Loucy (cell line): ENCODE measurements at regions not wholly inside any gene's neighbourhood (a gene's known extent, or its start where the extent isn't known, plus 50 kb on each side); places are given as distances from the start of the nearest gene placed in this dataset.
"Not testable (repeated sequence)": the region's sequence is repeated elsewhere in the genome, so short reads cannot be mapped to it uniquely, and the experiment has no call there.

ENCODE experiments used
- H2AFZ ChIP-seq: fragments of 200-600 bp; sonication (generic); 2 replicates; pipeline ENCODE4 v1.6.0; 2016; ENCODE audit warnings: antibody characterized with exemption, mild to moderate bottlenecking, low read length, moderate library complexity
- H3F3A ChIP-seq: fragments of 200-600 bp; 2 replicates; pipeline ENCODE4 v1.6.0; 2016; ENCODE audit warnings: antibody characterized with exemption, low read depth, mild to moderate bottlenecking
- H3K27me3 ChIP-seq: fragments of 200-600 bp; sonication (generic); 2 replicates; pipeline ENCODE4 v1.6.1; 2014; ENCODE audit warnings: low read length, mild to moderate bottlenecking; ENCODE audit not compliant: insufficient read depth, poor library complexity, severe bottlenecking
- H3K36me3 ChIP-seq: fragments of 200-600 bp; sonication (generic); 2 replicates; pipeline ENCODE4 v1.6.1; 2016; ENCODE audit warnings: low read length; ENCODE audit not compliant: insufficient read depth
- H3K4me1 ChIP-seq: fragments of 200-600 bp; sonication (generic); 2 replicates; pipeline ENCODE4 v1.5.1; 2014; ENCODE audit warnings: low read length, mild to moderate bottlenecking; ENCODE audit not compliant: insufficient read depth, poor library complexity, severe bottlenecking
- H3K4me2 ChIP-seq: fragments of 200-600 bp; sonication (generic); 2 replicates; pipeline ENCODE4 v1.6.0; 2014; ENCODE audit warnings: antibody characterized with exemption, low read length, low read depth, mild to moderate bottlenecking; ENCODE audit not compliant: poor library complexity, severe bottlenecking
- H3K4me3 ChIP-seq: fragments of 200-600 bp; sonication (generic); 2 replicates; pipeline ENCODE4 v1.5.1; 2014; ENCODE audit warnings: low read length, mild to moderate bottlenecking, mixed read lengths; ENCODE audit not compliant: poor library complexity, severe bottlenecking
- H3K79me2 ChIP-seq: fragments of 200-600 bp; sonication (generic); 2 replicates; pipeline ENCODE4 v1.6.1; 2014; ENCODE audit warnings: low read length; ENCODE audit not compliant: insufficient read depth
- H3K9ac ChIP-seq: fragments of 200-600 bp; sonication (generic); 2 replicates; pipeline ENCODE4 v1.6.0; 2014; ENCODE audit warnings: mild to moderate bottlenecking, low read depth, low read length, moderate library complexity; ENCODE audit not compliant: poor library complexity, severe bottlenecking
- H3K9me2 ChIP-seq: fragments of 200-600 bp; sonication (generic); replicated peaks from 2 replicates; pipeline ENCODE4 v1.6.1; 2016; ENCODE audit warnings: low read depth, low read length, mixed read lengths
- H3K9me3 ChIP-seq: fragments of 200-600 bp; sonication (generic); 2 replicates; pipeline ENCODE4 v1.6.1; 2014; ENCODE audit warnings: mild to moderate bottlenecking, antibody characterized with exemption, low read length, low read depth; ENCODE audit not compliant: insufficient read depth
- H4K20me1 ChIP-seq: fragments of 200-600 bp; sonication (generic); 2 replicates; pipeline ENCODE4 v1.6.0; 2014; ENCODE audit warnings: antibody characterized with exemption, low read length, mild to moderate bottlenecking; ENCODE audit not compliant: insufficient read depth, poor library complexity, severe bottlenecking
- EZH2phosphoT487 ChIP-seq: fragments of 200-600 bp; IDR thresholded peaks from 2 replicates; pipeline ENCODE4 v1.6.1; 2018; ENCODE audit warnings: antibody characterized with exemption, mild to moderate bottlenecking, moderate library complexity, borderline replicate concordance
- TF ChIP-seq, protein P1 (sequence below): fragments of 200-600 bp; sonication (generic); conservative IDR thresholded peaks from 2 replicates; pipeline ENCODE4 v1.5.1; 2014; ENCODE audit warnings: mild to moderate bottlenecking, antibody characterized with exemption, low read length

DNA sequence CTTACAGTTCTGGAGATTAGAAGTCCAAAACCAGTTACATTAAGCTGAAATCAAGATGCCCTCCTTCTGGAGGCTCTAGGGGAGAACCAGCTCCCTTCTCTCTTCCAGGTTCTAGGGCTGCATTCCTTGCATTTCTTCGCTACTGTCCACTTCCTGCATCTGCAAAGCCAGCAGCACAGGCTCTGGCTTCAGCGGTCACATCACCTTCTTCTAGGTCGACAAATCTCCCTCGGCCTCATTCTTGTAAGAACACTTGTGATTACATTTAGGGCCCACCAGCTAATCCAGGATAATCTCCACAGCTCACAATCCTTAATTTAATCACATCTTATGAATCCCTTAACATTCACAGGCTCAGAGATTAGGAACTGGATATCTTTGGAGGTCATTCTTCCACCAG is 73.8 kb downstream of the MINAR1 start:
- no peaks in the 10 kb centered on the region for H4K20me1 ChIP-seq
- H2AFZ ChIP-seq = no peak overlapping the region
- H3K4me2 ChIP-seq = no peak overlapping the region
- H3K9me2 ChIP-seq = no peaks in the 10 kb centered on the region
- no peaks in the 10 kb centered on the region for H3K4me1 ChIP-seq
- H3K36me3 ChIP-seq = no peaks in the 10 kb centered on the region
- H3K79me2 ChIP-seq = no peaks in the 10 kb centered on the region
- no peaks in the 10 kb centered on the region for H3K27me3 ChIP-seq
- no peak overlapping the region for H3K9ac ChIP-seq
- H3K4me3 ChIP-seq = no peak overlapping the region
- no peaks in the 10 kb centered on the region for H3F3A ChIP-seq
- TF ChIP-seq EZH2phosphoT487 = no peak
- TF ChIP-seq, protein P1, sequence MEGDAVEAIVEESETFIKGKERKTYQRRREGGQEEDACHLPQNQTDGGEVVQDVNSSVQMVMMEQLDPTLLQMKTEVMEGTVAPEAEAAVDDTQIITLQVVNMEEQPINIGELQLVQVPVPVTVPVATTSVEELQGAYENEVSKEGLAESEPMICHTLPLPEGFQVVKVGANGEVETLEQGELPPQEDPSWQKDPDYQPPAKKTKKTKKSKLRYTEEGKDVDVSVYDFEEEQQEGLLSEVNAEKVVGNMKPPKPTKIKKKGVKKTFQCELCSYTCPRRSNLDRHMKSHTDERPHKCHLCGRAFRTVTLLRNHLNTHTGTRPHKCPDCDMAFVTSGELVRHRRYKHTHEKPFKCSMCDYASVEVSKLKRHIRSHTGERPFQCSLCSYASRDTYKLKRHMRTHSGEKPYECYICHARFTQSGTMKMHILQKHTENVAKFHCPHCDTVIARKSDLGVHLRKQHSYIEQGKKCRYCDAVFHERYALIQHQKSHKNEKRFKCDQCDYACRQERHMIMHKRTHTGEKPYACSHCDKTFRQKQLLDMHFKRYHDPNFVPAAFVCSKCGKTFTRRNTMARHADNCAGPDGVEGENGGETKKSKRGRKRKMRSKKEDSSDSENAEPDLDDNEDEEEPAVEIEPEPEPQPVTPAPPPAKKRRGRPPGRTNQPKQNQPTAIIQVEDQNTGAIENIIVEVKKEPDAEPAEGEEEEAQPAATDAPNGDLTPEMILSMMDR = no peak
- no peaks in the 10 kb centered on the region for H3K9me3 ChIP-seq

DNA sequence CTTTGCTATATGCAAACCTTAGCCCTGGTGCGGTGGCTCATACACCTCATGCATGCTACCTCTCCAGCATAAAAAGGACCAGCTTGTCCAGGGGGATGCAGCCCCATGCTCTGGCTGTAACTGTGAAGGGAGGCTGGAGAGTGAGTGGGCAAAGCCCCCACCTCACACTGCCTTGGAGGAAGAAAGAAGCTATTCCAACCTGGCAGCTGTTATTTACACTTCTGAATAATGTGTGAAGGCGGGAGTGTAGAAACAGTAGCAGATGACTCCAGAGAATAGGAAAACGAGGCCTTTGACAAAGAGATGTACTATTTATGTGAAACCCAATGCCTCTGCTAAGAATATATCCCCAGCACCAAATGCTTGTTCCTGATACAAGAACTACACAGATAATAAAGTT is 80.7 kb downstream of the MINAR1 start:
- not testable (repeated sequence) for H4K20me1 ChIP-seq, H3K9me3 ChIP-seq, H3K4me1 ChIP-seq, H3K4me3 ChIP-seq, H3K36me3 ChIP-seq, H3F3A ChIP-seq, H3K79me2 ChIP-seq, H3K9me2 ChIP-seq, H3K4me2 ChIP-seq, H2AFZ ChIP-seq, H3K27me3 ChIP-seq, H3K9ac ChIP-seq

DNA sequence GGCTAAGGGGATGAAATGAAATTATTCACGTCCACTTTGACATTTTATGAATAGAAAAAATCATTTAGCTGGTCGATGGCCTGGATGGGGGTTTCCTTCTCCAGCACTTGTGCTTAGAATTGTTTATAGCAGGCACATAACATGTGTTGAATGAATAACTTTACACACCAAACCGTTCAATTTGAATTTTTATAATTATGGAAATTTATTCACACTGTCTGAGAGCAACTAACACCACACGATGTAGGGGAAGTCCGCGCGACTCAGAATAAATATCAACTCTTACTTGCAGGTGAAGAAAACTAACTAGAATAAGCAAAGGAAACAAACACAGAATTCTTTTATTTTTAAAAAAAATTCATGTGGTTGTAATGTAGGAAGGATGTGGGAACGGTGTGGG is 81.3 kb downstream of the MINAR1 start:
- H4K20me1 ChIP-seq = no peaks in the 10 kb centered on the region
- no peaks in the 10 kb centered on the region for H3K27me3 ChIP-seq
- H3K79me2 ChIP-seq = no peaks in the 10 kb centered on the region
- no peak overlapping the region for H3K4me2 ChIP-seq
- TF ChIP-seq, protein P1 = no peak
- no peak for TF ChIP-seq EZH2phosphoT487
- H3K4me1 ChIP-seq = no peaks in the 10 kb centered on the region
- H2AFZ ChIP-seq = no peak overlapping the region
- H3K9ac ChIP-seq = no peak overlapping the region
- no peaks in the 10 kb centered on the region for H3K9me2 ChIP-seq
- H3F3A ChIP-seq = no peaks in the 10 kb centered on the region
- no peaks in the 10 kb centered on the region for H3K9me3 ChIP-seq
- no peaks in the 10 kb centered on the region for H3K36me3 ChIP-seq
- no peak overlapping the region for H3K4me3 ChIP-seq

DNA sequence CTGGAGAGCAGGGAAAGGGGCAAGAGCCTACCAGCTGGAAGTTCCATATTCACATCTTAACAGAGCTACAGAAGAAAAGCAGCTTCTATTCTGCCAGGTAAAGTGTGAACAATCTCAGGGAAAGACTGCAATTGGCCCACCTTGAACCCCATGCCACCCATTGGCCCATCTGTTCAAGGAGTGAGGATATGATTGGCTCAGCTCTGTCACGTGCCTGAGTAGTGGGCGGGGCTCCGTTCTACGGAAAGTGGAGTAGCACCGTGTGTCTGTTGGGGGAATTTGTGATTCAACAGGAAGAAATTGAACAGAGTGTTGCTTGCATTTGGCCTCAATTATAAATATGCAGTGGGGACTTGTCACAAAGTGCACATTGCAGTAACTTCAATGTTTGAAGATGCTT is 81.8 kb downstream of the MINAR1 start:
- Histone ChIP-seq H4K20me1 (no peaks in the 10 kb centered on the region), H3K9me3 (no peaks in the 10 kb centered on the region), H3F3A (no peaks in the 10 kb centered on the region), H2AFZ (no peak overlapping the region), H3K27me3 (no peaks in the 10 kb centered on the region), H3K4me3 (no peak overlapping the region), H3K4me2 (no peak overlapping the region), H3K9me2 (no peaks in the 10 kb centered on the region), H3K36me3 (no peaks in the 10 kb centered on the region), H3K79me2 (no peaks in the 10 kb centered on the region), H3K4me1 (no peaks in the 10 kb centered on the region), H3K9ac (no peak overlapping the region)
- TF ChIP-seq, protein P1 = no peak
- TF ChIP-seq EZH2phosphoT487 = no peak
